Hepatocyte (in vitro differentiated cells): ENCODE measurements at regions not wholly inside any gene's neighbourhood (a gene's known extent, or its start where the extent isn't known, plus 50 kb on each side); places are given as distances from the start of the nearest gene placed in this dataset.
"Not testable (repeated sequence)": the region's sequence is repeated elsewhere in the genome, so short reads cannot be mapped to it uniquely, and the experiment has no call there.

Experiments used
- DNase-seq: peaks from one replicate; pipeline ENCODE4 v3.0.0-alpha.2; 2016; ENCODE audit warnings: low spot score
- H2AFZ ChIP-seq: fragments of 200-600 bp; sonication (generic); 2 replicates; pipeline ENCODE4 v1.6.0; 2016; ENCODE audit warnings: antibody characterized with exemption, mild to moderate bottlenecking
- H3K27ac ChIP-seq: fragments of 200-600 bp; sonication (generic); 2 replicates; pipeline ENCODE4 v1.5.1; 2016; ENCODE audit warnings: mild to moderate bottlenecking
- H3K27me3 ChIP-seq: fragments of 200-600 bp; sonication (generic); 2 replicates; pipeline ENCODE4 v1.6.1; 2016
- H3K36me3 ChIP-seq: fragments of 200-600 bp; sonication (generic); replicated peaks from 2 replicates; pipeline ENCODE4 v1.5.1; 2016; ENCODE audit warnings: low read depth; ENCODE audit not compliant: insufficient read depth
- H3K4me1 ChIP-seq: fragments of 200-600 bp; sonication (generic); 2 replicates; pipeline ENCODE4 v1.5.1; 2016; ENCODE audit warnings: mild to moderate bottlenecking, moderate library complexity; ENCODE audit not compliant: insufficient read depth
- H3K4me2 ChIP-seq: fragments of 200-600 bp; sonication (generic); 2 replicates; pipeline ENCODE4 v1.6.0; 2016
- H3K4me3 ChIP-seq: fragments of 200-600 bp; sonication (generic); 2 replicates; pipeline ENCODE4 v1.5.1; 2016; ENCODE audit warnings: mild to moderate bottlenecking
- H3K79me2 ChIP-seq: fragments of 200-600 bp; sonication (generic); 2 replicates; pipeline ENCODE4 v1.6.0; 2017; ENCODE audit warnings: mild to moderate bottlenecking
- H3K9me2 ChIP-seq: fragments of 200-600 bp; sonication (generic); replicated peaks from 2 replicates; pipeline ENCODE4 v1.6.0; 2017; ENCODE audit warnings: mild to moderate bottlenecking; ENCODE audit not compliant: insufficient read depth
- H3K9me3 ChIP-seq: fragments of 200-600 bp; sonication (generic); 2 replicates; pipeline ENCODE4 v1.5.1; 2016; ENCODE audit warnings: low read depth, mild to moderate bottlenecking
- H4K20me1 ChIP-seq: fragments of 200-600 bp; sonication (generic); 2 replicates; pipeline ENCODE4 v1.6.0; 2016; ENCODE audit warnings: mild to moderate bottlenecking; ENCODE audit not compliant: insufficient read depth, poor library complexity, severe bottlenecking
- EZH2 ChIP-seq: fragments of 200-600 bp; sonication (generic); IDR thresholded peaks from 2 replicates; pipeline ENCODE4 v1.6.1; 2016; ENCODE audit warnings: antibody characterized with exemption, mild to moderate bottlenecking, borderline replicate concordance
- EZH2phosphoT487 ChIP-seq: fragments of 200-600 bp; sonication (generic); IDR thresholded peaks from one replicate; pipeline ENCODE4 v1.6.1; 2018; ENCODE audit warnings: antibody characterized with exemption, mild to moderate bottlenecking, low read depth, moderate library complexity; ENCODE audit not compliant: unreplicated experiment, severe bottlenecking
- WGBS: methylation state at CpG from one replicate; pipeline ENCODE4 v1.1.6; 2016; ENCODE audit warnings: low lambda C conversion rate; ENCODE audit errors: missing lambda C conversion rate; 5-methylcytosine and 5-hydroxymethylcytosine counted together
- TF ChIP-seq, protein P1 (sequence below): fragments of 200-600 bp; sonication (generic); IDR thresholded peaks from 2 replicates; pipeline ENCODE4 v1.5.1; 2016; ENCODE audit warnings: antibody characterized with exemption, mild to moderate bottlenecking; ENCODE audit not compliant: poor library complexity

DNA sequence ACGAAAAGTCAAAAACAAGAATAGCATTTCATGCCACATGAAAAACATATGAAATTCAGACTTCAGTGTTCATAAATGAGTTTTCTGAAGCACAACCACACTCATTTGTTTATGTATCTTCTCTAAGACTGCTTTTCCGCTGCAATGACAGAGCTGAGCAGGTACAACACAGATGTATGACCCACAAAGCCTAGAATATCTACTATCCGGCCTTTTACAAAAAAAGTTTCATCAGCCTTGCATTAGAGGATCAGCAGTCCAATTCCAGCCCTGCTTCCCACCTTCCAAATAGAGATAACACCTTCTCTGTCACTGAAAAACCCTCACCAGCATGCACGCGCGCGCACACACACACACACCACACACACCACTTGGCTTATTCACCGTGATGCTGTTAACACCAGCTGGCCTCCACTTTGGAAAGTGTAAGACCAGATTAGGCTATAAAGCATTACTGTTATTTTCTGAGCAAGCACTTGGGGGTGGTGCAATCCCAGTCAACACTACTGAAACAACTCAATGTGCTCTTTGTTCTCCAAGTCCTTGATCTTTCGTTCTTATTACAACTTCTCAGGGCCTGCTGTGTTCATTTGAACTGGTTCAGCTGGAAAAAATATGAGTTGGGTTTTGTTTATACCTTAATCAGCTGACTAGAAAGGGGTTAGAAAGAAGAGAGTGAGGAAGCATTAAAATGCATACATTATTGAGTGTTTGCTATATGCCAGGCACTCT lies 90.0 kb downstream of the GLUL start:
- Histone ChIP-seq H4K20me1 (no peaks in the 10 kb centered on the region), H3K4me1 (peaks cover 14% of the 10 kb centered on the region), H3K9me2 (no peaks in the 10 kb centered on the region), H3K4me2 (peak overlapping the region; percentile 6), H3K27ac (peak overlapping the region; percentile 56), H3K27me3 (no peaks in the 10 kb centered on the region), H3K79me2 (no peaks in the 10 kb centered on the region), H3K4me3 (no peak overlapping the region), H2AFZ (no peak overlapping the region), H3K36me3 (no peaks in the 10 kb centered on the region), H3K9me3 (no peaks in the 10 kb centered on the region)
- TF ChIP-seq EZH2, result no peak
- TF ChIP-seq, protein P1, sequence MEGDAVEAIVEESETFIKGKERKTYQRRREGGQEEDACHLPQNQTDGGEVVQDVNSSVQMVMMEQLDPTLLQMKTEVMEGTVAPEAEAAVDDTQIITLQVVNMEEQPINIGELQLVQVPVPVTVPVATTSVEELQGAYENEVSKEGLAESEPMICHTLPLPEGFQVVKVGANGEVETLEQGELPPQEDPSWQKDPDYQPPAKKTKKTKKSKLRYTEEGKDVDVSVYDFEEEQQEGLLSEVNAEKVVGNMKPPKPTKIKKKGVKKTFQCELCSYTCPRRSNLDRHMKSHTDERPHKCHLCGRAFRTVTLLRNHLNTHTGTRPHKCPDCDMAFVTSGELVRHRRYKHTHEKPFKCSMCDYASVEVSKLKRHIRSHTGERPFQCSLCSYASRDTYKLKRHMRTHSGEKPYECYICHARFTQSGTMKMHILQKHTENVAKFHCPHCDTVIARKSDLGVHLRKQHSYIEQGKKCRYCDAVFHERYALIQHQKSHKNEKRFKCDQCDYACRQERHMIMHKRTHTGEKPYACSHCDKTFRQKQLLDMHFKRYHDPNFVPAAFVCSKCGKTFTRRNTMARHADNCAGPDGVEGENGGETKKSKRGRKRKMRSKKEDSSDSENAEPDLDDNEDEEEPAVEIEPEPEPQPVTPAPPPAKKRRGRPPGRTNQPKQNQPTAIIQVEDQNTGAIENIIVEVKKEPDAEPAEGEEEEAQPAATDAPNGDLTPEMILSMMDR, result peak; percentile 48
- WGBS, result 73% methylated on average over 9 of the region's 9 CpGs
- peak; percentile 68 for DNase-seq

DNA sequence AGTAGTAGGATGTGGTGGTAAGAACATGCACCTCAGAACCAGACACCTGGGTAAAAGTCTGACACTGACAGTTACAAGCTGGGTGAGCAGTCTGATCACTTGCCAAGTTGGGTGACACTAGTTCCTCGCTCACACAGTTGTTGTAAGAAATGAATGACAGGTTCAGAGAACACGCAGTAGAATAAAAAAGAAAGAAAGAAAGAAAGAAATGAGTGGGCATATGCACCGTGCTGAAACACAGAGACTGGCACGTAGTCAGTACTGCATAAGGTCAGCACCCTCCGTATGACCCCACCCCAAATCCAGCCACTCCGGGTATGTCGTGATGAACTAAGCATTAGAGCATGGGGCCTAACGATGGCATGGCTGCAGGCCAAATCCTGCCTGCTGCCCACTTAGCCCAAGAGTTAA lies 90.6 kb downstream of the GLUL start:
- Histone ChIP-seq H3K4me3 (no peak overlapping the region), H3K27me3 (no peaks in the 10 kb centered on the region), H3K4me2 (no peak overlapping the region), H3K9me2 (no peaks in the 10 kb centered on the region), H3K36me3 (no peaks in the 10 kb centered on the region), H3K9me3 (no peaks in the 10 kb centered on the region), H3K79me2 (no peaks in the 10 kb centered on the region), H3K4me1 (peaks cover 14% of the 10 kb centered on the region), H2AFZ (no peak overlapping the region), H4K20me1 (no peaks in the 10 kb centered on the region), H3K27ac (peak overlapping the region; percentile 39)
- TF ChIP-seq, protein P1, result no peak
- TF ChIP-seq EZH2 (no peak), EZH2phosphoT487 (no peak)
- 80% methylated on average over 8 of the region's 8 CpGs for WGBS
- DNase-seq, result no peak

DNA sequence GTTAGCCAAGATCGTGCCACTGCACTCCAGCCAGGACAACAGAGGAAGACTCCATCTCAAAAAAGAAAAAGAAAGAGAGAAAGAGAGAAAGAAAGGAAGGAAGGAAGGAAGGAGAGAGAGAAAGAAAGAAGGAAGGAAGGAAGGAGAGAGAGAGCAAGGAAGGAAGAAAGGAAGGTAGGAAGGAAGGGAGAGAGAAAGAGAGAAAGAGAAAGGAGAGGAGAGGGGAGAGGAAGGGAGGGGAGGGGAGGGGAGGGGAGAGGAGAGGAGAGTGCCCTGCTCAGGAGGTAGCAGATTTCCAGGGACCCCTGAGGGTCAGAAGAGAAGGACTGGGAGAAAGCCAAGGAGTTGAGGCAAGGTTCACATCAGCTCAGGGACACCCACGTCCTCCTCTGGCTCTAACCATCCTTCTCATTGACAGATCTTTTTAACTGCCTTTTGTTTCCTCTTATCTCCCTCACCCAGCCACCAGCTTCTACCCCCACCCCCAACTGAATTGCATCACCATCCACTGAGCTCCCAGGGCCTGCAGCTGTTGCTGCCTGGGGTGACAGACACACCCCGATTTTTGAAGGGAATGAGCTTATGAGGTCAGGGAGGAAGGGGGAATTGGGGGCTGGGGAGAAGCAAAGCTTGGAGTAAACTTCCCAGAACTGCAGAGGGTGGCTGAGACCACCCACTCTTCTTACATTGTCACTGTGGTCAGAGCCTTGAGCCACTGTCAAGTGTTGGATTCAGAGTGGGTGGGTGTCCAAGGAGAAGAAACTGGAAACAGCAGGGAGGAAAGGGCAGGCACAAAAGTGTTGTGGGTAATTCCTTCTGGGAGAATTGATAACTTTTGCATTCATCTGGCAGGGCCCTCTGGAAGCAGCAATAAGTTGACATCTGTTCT lies 91.6 kb downstream of the GLUL start:
- Histone ChIP-seq H3K27ac (peak overlapping the region; percentile 66), H3K27me3 (no peaks in the 10 kb centered on the region), H3K4me2 (no peak overlapping the region), H3K4me1 (peaks cover 14% of the 10 kb centered on the region), H3K9me3 (no peaks in the 10 kb centered on the region), H3K4me3 (no peak overlapping the region), H2AFZ (no peak overlapping the region), H4K20me1 (no peaks in the 10 kb centered on the region), H3K79me2 (no peaks in the 10 kb centered on the region), H3K36me3 (no peaks in the 10 kb centered on the region), H3K9me2 (no peaks in the 10 kb centered on the region)
- WGBS, result 33% methylated on average over 3 of the region's 3 CpGs
- TF ChIP-seq EZH2phosphoT487 (no peak), EZH2 (no peak)
- TF ChIP-seq, protein P1, result no peak
- peak; percentile 68 for DNase-seq

DNA sequence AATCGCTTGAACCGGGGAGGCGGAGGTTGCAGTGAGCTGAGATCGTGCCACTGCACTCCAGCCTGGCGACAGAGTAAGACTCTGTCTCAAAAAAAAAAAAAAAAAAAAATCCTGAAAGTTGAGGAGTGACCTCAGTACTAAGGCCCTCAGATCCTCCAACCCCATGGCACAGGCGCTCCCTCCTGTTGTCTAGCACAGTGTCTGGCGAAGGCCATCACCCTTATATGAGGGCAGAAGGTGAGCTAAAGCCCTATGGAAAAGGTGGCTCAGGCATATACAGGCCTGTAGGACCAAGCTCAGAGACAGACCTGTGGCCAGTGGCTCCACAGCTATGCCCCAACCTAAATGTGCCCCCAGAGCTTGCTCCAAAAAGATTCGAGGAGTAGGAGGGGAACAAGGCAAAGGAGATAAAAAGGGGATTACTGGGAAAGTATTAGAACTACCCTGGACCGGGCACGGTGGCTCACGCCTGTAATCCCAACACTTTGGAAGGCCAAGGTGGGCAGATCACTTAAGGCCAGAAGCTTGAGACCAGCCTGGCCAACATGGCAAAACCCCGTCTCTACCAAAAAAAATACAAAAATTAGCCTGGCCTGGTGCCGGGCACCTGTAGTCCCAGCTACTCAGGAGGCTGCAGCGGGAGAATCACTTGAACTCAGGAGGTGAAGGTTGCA lies 92.4 kb downstream of the GLUL start:
- H3K4me3 ChIP-seq, H3K4me2 ChIP-seq, H3K27ac ChIP-seq, H3K27me3 ChIP-seq, H3K79me2 ChIP-seq, DNase-seq, H3K9me3 ChIP-seq, H3K9me2 ChIP-seq, H2AFZ ChIP-seq, H3K36me3 ChIP-seq, H4K20me1 ChIP-seq: not testable (repeated sequence)
- 94% methylated on average over 14 of the region's 14 CpGs for WGBS
- H3K4me1 ChIP-seq, result peaks cover 14% of the 10 kb centered on the region
